Esophagus mucosa (tissue), 1 donor: ENCODE measurements at regions not wholly inside any gene's neighbourhood (a gene's known extent, or its start where the extent isn't known, plus 50 kb on each side); places are given as distances from the start of the nearest gene placed in this dataset.

Source experiments
- ATAC-seq: fragments of 200-7000 bp; cut with Tn5 transposase; one replicate; pipeline ENCODE4 v1.9.1; 2020
- donor health status: DM: yes; HTN: yes; CAD: no.

DNA sequence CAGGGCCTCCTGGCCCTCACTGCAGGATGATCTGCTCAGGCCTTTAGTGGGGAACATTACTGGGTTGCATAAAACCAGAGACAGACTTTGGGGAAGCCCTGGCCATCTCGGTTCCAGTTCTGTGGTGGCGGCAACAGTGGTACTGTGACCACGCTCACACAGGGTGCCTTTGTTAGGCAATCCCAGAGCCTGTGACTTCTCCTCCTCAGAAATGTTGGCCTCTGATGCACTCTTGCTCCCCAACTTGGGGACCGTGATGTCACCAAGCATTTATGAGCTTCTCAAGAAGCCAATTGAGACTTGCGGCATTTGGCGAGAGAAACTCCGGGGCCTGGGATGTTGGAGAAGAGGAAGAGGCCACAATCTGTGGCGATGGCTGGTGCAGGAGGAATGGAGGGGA lies 80.9 kb upstream of the PKDCC start:
- ATAC-seq = peak; percentile 21

DNA sequence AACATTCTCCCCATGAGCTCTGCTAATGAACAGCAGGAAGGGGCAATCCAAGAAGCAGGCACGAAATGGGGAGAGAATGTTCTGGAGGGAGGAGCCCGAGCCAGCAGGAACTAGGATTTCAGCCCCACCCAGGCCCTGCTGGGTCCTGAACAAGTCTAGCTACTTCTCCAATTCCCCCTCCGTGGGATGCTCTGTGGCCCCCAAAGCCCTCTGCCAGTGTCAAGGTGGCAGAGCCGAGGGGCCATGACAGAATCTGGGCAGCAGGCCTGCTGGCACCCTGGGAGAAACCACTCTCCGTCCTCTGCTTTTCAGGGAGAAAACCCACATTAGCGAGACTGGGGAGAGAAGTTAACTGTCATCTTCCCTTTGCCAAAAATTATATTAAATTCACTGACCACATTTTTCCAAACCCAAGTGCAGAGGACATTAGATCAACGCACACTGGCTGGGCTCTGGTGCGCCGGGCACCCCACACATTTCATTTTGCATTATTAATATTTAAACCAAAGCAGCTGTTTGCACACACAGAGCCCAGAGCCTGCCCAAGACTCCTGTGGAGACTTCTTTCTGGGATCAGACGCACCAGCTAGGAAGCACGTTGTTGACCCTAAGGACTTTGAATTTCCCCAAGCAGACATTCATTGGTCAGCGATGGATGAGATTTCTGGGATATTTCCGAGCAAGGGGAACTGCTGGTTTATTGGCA lies 80.2 kb upstream of the PKDCC start:
- peak; percentile 31 for ATAC-seq

DNA sequence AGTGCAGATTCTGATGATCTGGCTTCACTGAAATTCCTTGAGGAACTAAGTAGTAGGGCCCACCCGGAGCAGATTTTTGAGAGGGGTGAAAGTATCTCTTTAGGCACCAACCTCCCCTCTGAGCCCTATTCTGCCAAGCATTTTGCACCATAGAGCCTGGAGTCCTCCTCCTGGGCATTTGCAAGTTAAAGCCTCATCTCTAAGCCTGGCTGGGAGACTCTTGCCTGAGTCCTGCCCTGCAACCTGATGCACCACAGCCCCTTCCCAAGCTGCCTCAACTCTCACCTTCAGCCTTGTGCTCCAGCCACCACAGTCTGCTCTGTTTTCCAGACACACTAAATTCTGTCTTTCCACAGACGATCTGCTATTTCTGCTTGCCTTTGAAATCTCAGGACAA lies 79.6 kb upstream of the PKDCC start:
- ATAC-seq = no peak

DNA sequence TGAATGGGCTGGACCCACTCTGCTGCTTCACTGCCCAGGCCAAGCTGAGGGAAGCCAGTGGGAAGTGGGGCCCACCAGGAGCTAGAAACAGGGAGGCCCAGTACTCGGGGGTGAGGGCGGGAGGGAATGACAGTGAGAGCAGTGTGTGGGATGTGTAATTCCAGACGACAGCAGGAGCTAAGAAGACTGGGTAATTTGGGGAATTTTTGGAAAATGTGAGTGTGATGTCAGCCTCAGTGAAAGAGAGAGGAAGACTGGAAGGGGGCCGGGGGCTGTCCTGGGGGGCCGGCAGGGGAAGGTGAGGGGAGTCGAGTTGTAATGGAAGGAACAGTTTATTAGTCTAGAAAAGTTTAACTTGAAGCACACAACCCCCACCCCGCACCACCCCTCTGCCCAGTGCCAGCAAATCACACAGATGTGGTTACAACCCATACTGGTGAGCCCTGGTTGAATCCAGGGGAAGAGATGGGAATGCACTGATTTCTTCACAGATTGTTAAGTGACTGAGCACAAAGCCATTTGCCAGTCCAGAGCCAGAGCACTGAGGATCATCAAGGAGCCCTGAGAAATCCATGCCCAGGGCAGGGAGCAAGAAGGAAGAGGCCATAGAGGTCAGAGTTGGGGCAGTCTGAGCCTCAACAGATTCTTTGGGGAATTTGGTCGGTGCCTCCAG lies 76.7 kb upstream of the PKDCC start:
- ATAC-seq = no peak

- no peak for ATAC-seq
These were observed 75.6 kb upstream of the PKDCC start for GRCh38 chr2:41972179-41972578.

- no peak for ATAC-seq
These were observed 75.0 kb upstream of the PKDCC start for GRCh38 chr2:41972819-41973218.

GRCh38 chr2:41973871-41974270 lies 74.0 kb upstream of the PKDCC start:
- ATAC-seq = no peak

DNA sequence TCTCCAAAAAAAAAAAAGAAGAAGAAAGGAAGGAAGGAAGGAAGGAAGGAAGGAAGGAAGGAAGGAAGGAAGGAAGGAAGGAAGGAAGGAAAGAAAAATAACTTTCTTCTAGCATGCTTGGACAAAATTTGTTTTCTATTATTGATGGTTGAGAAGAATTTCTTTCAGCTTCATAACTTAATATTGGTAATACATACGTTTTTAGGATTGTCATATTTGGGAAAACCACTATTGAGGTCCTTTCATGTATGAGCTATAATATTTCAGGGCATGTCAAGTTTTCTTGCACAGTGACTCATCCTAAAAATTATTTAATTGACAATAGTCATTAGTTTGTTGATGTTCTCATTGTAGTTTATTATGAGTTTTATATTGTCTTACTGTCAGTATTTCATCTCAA lies 66.4 kb upstream of the PKDCC start:
- no peak for ATAC-seq

- no peak for ATAC-seq
These were observed 62.2 kb upstream of the PKDCC start for GRCh38 chr2:41985573-41986095.

GRCh38 chr2:41989501-41990180 lies 58.2 kb upstream of the PKDCC start:
- ATAC-seq = no peak

GRCh38 chr2:41990245-41990644 lies 57.6 kb upstream of the PKDCC start:
- no peak for ATAC-seq

GRCh38 chr2:41990688-41991087 lies 57.1 kb upstream of the PKDCC start:
- no peak for ATAC-seq

- no peak for ATAC-seq
These were observed 55.7 kb upstream of the PKDCC start for GRCh38 chr2:41992056-41992642.

DNA sequence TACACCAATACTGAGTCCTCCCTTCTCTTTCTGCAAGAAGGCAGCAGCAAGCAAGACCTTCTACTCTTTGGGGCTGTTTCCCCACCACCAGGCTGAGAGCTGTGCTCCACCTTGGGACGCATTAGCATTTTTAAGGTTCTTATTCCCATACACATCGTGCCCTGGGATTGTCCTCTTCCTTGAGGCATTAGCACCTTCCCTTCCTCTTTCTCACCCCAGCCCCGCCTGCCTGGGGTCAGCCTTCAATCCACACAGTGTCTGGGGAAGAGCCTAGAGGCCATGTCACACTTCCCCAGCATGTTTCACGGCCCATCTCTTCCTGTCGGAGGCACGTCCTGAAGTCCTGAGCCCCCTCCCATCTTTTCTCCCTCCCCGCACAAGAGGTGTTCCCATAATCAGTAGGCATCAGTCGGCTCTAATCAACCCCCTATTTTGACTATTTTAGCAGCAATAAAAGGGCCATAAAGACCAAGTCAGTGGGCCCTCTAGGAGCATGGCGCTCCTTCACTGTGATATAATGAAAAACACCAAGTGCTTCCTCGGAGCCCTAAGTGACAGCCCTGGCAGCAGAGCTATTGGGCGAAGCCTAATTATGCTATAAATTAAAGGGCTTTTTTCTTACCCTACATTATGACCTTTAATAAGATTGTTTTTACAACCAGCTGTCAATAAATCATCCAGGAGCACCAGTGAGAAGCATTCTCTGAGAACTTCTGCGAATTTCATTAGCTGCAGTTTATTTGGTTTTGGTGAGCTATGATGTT lies 55.0 kb upstream of the PKDCC start:
- ATAC-seq = no peak

- no peak for ATAC-seq
These were observed 54.3 kb upstream of the PKDCC start for GRCh38 chr2:41993435-41993925.

- peak; percentile 44 for ATAC-seq
These were observed 53.6 kb upstream of the PKDCC start for GRCh38 chr2:41994233-41994637.

GRCh38 chr2:41994661-41995060 lies 53.2 kb upstream of the PKDCC start:
- ATAC-seq = no peak

GRCh38 chr2:41997561-41997960 lies 50.3 kb upstream of the PKDCC start:
- no peak for ATAC-seq
